Transverse colon (tissue), 3 donors: ENCODE measurements at regions not wholly inside any gene's neighbourhood (a gene's known extent, or its start where the extent isn't known, plus 50 kb on each side); places are given as distances from the start of the nearest gene placed in this dataset.
"Not testable (repeated sequence)": the region's sequence is repeated elsewhere in the genome, so short reads cannot be mapped to it uniquely, and the experiment has no call there.

Source experiments
- EP300 ChIP-seq: sonication (generic); formaldehyde crosslinking; IDR thresholded peaks from one replicate; pipeline ENCODE4 v1.6.1; 2017; ENCODE audit warnings: antibody characterized with exemption, low read depth
- POLR2AphosphoS5 ChIP-seq, 3 donors: sonication (generic); formaldehyde crosslinking; IDR thresholded peaks; one replicate each; pipeline ENCODE4 v1.6.1; 2016; ENCODE audit warnings: antibody characterized with exemption in 3 of 3

DNA sequence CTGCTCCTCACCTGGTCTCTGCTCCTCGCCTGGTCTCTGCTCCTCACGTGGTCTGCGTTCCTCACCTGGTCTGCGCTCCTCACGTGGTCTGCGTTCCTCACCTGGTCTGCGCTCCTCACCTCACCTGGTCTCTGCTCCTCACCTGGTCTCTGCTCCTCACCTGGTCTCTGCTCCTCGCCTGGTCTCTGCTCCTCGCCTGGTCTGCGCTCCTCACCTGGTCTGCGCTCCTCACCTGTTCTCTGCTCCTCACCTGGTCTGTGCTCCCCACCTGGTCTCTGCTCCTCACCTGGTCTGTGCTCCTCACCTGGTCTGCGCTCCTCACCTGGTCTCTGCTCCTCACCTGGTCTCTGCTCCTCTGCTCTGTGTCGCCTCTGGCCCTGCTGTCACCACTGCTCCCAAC lies 73.5 kb upstream of the CTDP1 start:
- not testable (repeated sequence) for TF ChIP-seq POLR2AphosphoS5 (IDR thresholded peaks at IDR 0.05); EP300
